NCI-H1930 (cell line): ENCODE measurements at regions not wholly inside any gene's neighbourhood (a gene's known extent, or its start where the extent isn't known, plus 50 kb on each side); places are given as distances from the start of the nearest gene placed in this dataset.

ENCODE experiments used
- DNase-seq, 2 experiments: peaks; one replicate each; lab custom pipeline; 2025; lab: John Stamatoyannopoulos, UW

DNA sequence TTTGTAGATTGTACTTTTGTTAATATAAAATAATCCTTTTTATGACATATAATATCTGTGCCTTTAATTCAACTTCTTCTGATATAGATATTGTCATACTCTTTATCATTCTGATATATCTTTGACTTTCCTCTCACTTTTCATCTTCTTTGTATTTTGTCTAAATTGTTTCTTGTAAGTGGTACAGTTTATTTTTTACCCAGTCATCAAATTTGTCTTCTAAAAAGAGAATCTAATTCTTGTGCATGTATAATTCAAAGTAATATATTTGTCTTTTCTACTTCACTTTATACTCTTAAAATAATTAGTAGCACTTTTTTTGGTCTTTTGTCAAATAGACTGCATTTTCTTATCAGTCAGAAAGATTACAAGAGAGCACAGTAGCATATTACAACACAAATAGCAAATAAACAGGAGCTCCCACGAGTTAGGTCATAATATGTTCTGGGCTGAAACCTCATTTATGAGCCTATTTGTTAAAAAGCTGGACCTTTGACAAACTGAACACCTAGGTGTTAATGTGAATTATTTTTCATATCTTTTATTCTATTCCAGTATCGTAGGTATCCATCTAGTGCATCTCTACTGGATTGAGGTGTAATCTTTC lies 379.7 kb upstream of the B3GALT2 start:
- no peak for DNase-seq

GRCh38 chr1:193562121-193562520 lies 375.7 kb upstream of the B3GALT2 start:
- no peak for DNase-seq

- DNase-seq = no peak
Observed at GRCh38 chr1:193558491-193559028, 372.1 kb upstream of the B3GALT2 start.

DNA sequence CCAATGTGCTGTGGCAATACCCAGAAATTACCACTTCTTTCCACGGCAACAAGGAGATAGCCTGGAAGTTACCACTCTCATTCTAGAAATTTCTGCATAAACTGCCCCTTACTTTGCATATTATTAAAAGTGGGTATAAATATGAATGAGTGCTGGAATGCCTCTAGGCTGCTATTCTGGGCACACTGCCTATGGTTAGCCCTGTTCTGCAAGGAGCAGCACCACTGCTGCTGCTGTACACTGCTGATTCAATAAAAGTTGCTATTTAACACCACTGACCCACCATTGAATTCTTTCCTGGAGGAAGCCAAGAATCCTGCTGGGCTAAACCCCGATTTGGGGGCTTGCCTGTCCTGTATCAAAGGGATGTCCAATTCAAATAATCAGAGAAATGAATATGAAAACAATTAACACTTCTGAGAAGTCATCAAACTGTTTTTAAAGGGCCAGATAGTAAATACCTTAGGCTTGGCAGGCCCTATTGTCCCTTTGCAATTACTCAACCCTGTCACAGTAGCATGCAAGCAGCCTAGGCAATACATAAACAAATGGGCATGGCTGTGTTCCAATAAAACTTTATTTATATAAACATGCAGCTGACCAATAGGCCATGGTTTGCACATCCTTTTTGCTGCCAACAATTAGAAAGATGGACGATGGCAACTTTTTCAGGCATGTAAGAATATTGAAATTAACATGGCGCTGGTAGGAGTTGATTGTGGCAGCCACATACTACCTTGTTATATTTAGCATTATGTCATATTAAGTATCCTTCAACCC lies 369.4 kb upstream of the B3GALT2 start:
- no peak for DNase-seq

- DNase-seq = no peak
Observed at GRCh38 chr1:193553564-193553963, 367.2 kb upstream of the B3GALT2 start.

DNA sequence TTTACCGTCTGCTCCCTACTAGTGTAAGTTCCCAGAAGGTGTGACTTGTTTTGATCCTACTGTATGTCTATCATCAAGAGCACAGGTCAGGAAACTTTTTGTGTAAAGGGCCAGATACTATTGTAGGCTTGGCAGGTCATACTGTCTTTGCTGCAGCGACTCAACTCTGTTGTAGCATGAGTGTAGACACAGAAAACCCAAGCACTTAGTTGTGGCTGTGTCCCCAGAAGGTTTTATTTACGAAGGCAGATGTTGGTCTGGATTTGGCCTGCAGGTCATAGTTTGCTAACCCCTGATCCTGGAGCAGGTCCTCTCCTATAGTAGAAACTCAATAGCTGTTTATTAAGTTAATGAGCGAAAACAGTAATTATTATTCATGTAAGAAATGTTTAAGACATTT lies 365.9 kb upstream of the B3GALT2 start:
- DNase-seq = no peak

GRCh38 chr1:193549081-193549480 lies 362.7 kb upstream of the B3GALT2 start:
- DNase-seq = no peak

DNA sequence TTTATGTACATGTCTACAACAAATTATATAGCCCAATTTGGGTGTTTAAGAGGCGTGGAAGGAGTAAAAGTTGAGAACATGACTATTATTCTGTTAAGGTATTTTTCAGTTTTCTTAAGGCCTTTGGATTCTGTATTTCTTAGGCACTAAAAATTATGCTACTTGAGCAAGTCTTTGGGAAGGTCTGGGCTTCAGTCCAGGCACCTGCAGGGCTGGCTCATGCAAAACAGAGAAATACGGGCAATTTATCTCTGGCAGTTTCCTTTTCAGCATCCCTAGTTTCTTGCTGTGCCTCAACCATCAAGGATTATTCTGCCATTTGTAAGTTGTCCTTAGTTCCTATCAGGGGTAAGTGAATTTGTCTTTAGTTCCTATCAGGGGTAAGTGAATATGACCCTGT lies 358.8 kb upstream of the B3GALT2 start:
- DNase-seq = no peak

DNA sequence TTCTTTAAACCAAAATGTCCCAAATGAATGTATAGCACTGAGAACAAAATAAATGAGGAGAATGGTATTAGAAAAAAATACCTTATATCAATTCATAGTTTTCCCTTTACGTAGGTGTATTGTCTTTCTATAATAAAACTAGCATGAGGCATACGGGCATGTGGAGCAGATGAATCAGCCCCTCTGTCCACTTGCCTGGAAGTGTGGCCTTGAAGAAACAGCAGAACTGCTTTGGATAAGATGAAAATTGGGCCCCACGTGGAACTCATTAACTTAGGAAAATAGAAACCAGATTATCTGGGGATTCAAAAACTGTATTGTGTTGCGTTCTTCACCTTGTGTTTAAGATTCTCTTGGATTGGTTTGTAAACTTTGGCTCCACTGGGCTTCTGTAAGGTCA lies 356.8 kb upstream of the B3GALT2 start:
- DNase-seq = no peak

DNA sequence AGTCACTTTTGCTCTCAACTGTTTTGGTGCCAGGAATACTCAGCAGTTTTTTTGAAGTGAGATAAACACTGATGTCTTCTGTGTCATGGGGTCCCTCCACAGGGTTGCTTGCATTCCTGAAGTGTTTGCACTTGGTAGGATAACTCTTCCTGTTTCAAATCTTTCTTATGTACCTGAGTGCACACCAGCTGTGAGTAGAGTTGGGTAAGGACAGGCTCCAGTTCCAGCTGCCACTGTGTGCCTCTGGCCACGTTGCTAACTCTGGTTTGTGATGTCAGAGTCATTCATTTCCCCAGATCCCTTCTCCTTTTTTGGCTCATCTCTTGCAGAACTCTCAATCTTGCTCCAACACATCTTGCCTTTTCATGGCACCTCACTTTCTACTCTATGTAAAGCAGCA lies 356.3 kb upstream of the B3GALT2 start:
- no peak for DNase-seq

GRCh38 chr1:193540511-193540910 lies 354.1 kb upstream of the B3GALT2 start:
- no peak for DNase-seq

DNA sequence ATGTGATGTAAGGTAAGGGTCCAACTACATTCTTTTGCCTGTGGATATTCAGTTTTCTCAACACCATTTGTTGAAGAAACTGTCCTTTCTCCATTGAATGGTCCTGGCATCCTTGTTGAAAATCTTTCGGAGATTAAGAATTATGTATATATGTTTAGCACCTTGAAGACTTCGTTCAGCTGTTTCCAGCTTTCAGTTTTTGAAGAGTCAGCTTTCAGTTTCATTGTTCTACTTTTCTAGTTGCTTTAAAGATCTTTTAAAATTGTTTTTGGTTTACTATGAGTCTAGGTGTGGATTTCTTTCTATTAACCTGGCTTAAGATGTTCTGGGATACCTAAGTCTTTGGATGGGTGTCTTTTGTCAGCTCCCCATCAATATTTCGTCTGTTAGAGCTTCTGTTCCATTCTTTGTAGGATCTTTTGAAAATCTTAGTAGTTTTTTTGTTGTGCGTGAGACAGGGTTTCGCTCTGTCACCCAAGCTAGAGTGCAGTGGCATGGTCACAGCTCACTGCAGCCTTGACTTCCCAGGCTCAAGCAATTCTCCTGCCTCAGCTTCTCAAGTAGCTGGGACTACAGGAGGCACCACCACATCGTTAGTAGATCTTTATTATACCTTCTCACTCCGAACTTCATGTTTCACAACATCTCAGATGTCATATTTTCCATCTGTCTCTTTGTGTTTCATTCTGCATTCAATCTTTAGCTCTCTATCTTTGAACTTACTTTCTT lies 353.5 kb upstream of the B3GALT2 start:
- DNase-seq = no peak

- DNase-seq = no peak
Observed at GRCh38 chr1:193538680-193539079, 352.3 kb upstream of the B3GALT2 start.

DNA sequence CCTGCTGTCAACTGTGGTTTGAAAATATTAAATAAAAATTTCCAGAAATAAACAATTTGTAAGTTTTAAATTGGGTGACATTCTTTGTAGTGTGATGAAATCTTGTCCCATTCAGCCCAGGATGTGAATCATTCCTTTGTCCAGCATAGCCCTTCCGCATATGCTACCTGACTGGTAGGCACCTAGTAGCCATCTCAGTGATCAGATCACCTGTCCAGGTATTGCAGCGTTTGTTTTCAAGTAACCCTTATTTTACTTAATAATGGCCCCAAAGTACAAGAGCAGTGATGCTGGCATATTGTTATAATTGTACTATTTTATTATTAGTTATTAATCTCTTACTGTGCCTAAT lies 351.6 kb upstream of the B3GALT2 start:
- no peak for DNase-seq

DNA sequence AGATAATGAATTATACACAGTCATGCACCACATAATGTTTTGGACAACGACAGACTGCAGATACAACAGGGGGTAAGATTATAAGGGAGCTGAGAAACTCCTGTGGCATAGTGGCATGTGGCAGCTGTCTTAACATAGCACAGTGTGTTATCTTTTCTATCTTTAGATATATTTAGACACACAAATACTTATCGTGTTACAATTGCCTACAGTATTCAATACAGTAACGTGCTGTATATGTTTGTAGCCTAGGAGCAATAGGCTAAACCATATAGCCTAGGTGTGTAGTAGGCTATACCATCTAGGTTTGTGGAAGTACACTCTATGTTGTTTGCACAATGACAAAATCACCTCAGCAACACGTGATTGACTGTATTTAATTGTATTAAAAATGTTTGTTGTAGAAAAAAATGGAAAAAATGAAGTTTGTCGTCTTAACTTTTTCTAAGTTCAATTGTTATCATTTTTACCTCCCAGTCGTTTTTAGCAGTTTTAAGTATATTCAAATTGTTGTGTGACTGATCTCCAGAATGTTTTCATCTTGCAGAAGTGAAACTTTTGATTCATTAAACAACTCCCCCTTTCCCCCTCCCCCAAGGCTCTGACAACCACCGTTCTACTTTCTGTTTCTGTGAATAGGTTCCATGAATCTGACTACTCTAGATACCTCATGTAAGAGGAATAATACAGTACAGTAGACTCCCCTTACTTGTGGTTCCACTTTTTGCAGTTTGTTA lies 351.0 kb upstream of the B3GALT2 start:
- DNase-seq = no peak

GRCh38 chr1:193533853-193534252 lies 347.4 kb upstream of the B3GALT2 start:
- DNase-seq = no peak

DNA sequence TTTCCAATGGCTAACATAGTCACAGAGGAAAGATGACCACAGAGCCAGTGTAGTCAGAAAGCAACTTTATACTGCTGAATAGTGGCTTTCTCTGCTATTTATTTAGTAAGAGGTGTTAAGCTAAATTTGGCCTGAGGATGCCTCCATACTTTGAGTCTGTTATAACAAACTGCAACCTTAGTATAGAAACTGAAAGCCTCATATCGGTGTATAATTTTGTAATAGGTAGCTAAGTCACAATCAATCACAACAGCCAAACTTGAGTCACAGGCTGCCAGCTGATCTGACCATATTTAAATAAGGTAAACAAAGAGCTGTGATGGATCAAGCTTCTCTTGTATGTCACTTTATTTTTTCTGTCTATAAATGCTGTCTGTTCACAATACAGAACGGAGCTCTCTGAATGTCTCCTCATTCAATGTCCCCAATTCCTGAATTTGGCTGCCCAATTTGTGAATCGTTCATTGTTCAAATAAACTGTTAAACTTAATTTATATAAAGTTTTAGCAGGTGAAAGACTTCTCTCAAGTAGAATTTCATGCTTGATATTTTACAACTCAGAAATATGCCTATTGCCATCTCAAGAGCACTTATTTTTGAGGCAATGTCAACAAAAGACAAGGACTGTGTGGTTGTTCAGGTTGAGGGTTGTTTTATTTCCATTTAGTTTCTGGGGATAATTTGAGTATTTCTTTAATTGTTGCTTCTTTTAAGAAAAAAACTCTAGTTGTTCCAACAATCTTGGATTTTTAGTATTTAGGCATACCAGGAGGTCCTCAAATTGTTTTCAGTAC lies 339.7 kb upstream of the B3GALT2 start:
- DNase-seq = no peak

- no peak for DNase-seq
Observed at GRCh38 chr1:193525411-193525810, 339.0 kb upstream of the B3GALT2 start.

DNA sequence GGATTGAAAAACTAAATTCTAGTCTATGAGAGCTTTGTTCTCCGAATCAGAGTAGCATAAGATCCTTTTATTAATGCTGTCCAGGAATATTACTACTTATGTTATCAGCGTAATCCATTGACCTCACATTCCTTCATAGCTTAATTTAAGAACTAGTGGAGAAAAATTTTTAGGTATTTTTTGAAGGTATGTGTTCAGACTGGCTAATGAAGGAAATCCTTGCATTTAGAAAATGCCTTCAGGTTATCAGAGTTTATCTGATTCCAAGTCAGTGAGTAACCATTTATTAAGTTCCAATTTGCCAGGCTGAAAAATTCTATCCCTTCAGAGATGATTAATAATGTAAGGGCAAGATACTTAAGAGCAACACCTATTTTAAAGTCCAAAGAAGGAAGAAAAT lies 338.2 kb upstream of the B3GALT2 start:
- DNase-seq = no peak

- DNase-seq = no peak
Observed at GRCh38 chr1:193524021-193524420, 337.6 kb upstream of the B3GALT2 start.

DNA sequence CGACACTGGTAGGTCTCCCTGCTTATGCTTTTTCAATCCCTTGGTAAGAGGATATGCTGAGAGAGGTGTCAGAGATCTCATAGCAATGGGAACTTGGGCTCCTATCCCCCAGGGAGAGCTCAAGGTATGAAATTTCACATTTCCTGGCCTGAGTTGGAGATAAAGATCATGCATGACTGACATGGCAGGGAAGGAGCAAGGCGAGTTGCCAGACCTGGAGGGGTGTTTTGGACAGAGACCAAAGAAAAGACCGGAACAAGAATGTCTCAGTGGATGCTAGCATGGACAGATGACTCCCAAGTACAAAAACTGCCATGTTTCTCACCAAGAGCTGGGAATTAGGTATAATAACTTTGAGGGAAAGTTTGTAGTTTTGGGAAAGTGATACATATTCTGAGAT lies 334.1 kb upstream of the B3GALT2 start:
- no peak for DNase-seq

- no peak for DNase-seq
Observed at GRCh38 chr1:193519922-193520321, 333.5 kb upstream of the B3GALT2 start.
